IPS-18a (cell line): ENCODE measurements at regions not wholly inside any gene's neighbourhood (a gene's known extent, or its start where the extent isn't known, plus 50 kb on each side); places are given as distances from the start of the nearest gene placed in this dataset.
"Not testable (repeated sequence)": the region's sequence is repeated elsewhere in the genome, so short reads cannot be mapped to it uniquely, and the experiment has no call there.

Source experiments
- H3K27ac ChIP-seq: one replicate; pipeline ENCODE4 v1.5.1; 2013; ENCODE audit warnings: low read length
- H3K27me3 ChIP-seq: one replicate; pipeline ENCODE4 v1.6.1; 2013; ENCODE audit warnings: mild to moderate bottlenecking, low read length; ENCODE audit not compliant: control insufficient read depth, insufficient read depth
- H3K36me3 ChIP-seq: one replicate; pipeline ENCODE4 v1.6.1; 2013; ENCODE audit warnings: low read depth, low read length; ENCODE audit not compliant: control insufficient read depth
- H3K4me1 ChIP-seq: one replicate; pipeline ENCODE4 v1.6.1; 2013; ENCODE audit warnings: low read depth, low read length; ENCODE audit not compliant: control insufficient read depth
- H3K4me3 ChIP-seq: one replicate; pipeline ENCODE4 v1.5.1; 2013; ENCODE audit warnings: low read length
- H3K9ac ChIP-seq: one replicate; pipeline ENCODE4 v1.6.1; 2013; ENCODE audit warnings: mild to moderate bottlenecking, low read length, moderate library complexity
- H3K9me3 ChIP-seq: one replicate; pipeline ENCODE4 v1.6.1; 2013; ENCODE audit warnings: low read depth, low read length; ENCODE audit not compliant: control insufficient read depth

- not testable (repeated sequence) for H3K9me3 ChIP-seq, H3K4me3 ChIP-seq, H3K4me1 ChIP-seq, H3K9ac ChIP-seq, H3K27me3 ChIP-seq, H3K36me3 ChIP-seq, H3K27ac ChIP-seq
These were observed 304.0 kb downstream of the MTERF1 start for GRCh38 chr7:91576459-91576858.

- no peaks in the 10 kb centered on the region for H3K9me3 ChIP-seq
These were observed 300.7 kb downstream of the MTERF1 start for GRCh38 chr7:91579837-91580236.

GRCh38 chr7:91582799-91583477, 297.6 kb downstream of the MTERF1 start:
- H3K9ac ChIP-seq = no peak overlapping the region

More at GRCh38 chr7:91579837-91580236, 300.7 kb downstream of the MTERF1 start:
- Histone ChIP-seq H3K36me3 (no peaks in the 10 kb centered on the region), H3K4me1 (no peaks in the 10 kb centered on the region), H3K27me3 (no peaks in the 10 kb centered on the region), H3K27ac (no peak overlapping the region), H3K4me3 (no peak overlapping the region), H3K9ac (no peak overlapping the region)

GRCh38 chr7:91596287-91596686, 284.2 kb downstream of the MTERF1 start:
- Histone ChIP-seq H3K27me3 (no peaks in the 10 kb centered on the region), H3K9me3 (no peaks in the 10 kb centered on the region), H3K9ac (no peak overlapping the region), H3K4me1 (no peaks in the 10 kb centered on the region), H3K27ac (no peak overlapping the region), H3K36me3 (no peaks in the 10 kb centered on the region), H3K4me3 (no peak overlapping the region)

More at GRCh38 chr7:91582799-91583477, 297.6 kb downstream of the MTERF1 start:
- Histone ChIP-seq H3K36me3 (no peaks in the 10 kb centered on the region), H3K4me1 (no peaks in the 10 kb centered on the region), H3K27ac (no peak overlapping the region), H3K27me3 (no peaks in the 10 kb centered on the region), H3K4me3 (peak overlapping the region; percentile 12), H3K9me3 (no peaks in the 10 kb centered on the region)

- Histone ChIP-seq H3K9ac (no peak overlapping the region), H3K9me3 (no peaks in the 10 kb centered on the region), H3K27me3 (no peaks in the 10 kb centered on the region), H3K36me3 (no peaks in the 10 kb centered on the region), H3K4me3 (no peak overlapping the region), H3K27ac (no peak overlapping the region), H3K4me1 (peaks cover 4% of the 10 kb centered on the region)
These were observed 281.7 kb downstream of the MTERF1 start for GRCh38 chr7:91598791-91599190.

- Histone ChIP-seq H3K27ac (no peak overlapping the region), H3K36me3 (no peaks in the 10 kb centered on the region), H3K4me1 (peaks cover 8% of the 10 kb centered on the region), H3K9ac (no peak overlapping the region), H3K27me3 (no peaks in the 10 kb centered on the region), H3K4me3 (no peak overlapping the region), H3K9me3 (no peaks in the 10 kb centered on the region)
These were observed 280.4 kb downstream of the MTERF1 start for GRCh38 chr7:91600112-91600511.

GRCh38 chr7:91603707-91604106, 276.8 kb downstream of the MTERF1 start:
- peaks cover 8% of the 10 kb centered on the region for H3K4me1 ChIP-seq
- no peaks in the 10 kb centered on the region for H3K36me3 ChIP-seq
- H3K27me3 ChIP-seq = no peaks in the 10 kb centered on the region
- H3K27ac ChIP-seq = no peak overlapping the region
- H3K9me3 ChIP-seq = no peaks in the 10 kb centered on the region
- no peak overlapping the region for H3K9ac ChIP-seq
- H3K4me3 ChIP-seq = no peak overlapping the region

- Histone ChIP-seq H3K36me3 (no peaks in the 10 kb centered on the region), H3K9me3 (no peaks in the 10 kb centered on the region), H3K4me3 (no peak overlapping the region), H3K27ac (no peak overlapping the region), H3K9ac (no peak overlapping the region), H3K27me3 (no peaks in the 10 kb centered on the region), H3K4me1 (peaks cover 6% of the 10 kb centered on the region)
These were observed 271.9 kb downstream of the MTERF1 start for GRCh38 chr7:91608606-91609005.

GRCh38 chr7:91609525-91609924, 271.0 kb downstream of the MTERF1 start:
- no peaks in the 10 kb centered on the region for H3K36me3 ChIP-seq
- no peaks in the 10 kb centered on the region for H3K27me3 ChIP-seq
- H3K9me3 ChIP-seq = no peaks in the 10 kb centered on the region
- no peak overlapping the region for H3K27ac ChIP-seq
- no peaks in the 10 kb centered on the region for H3K4me1 ChIP-seq
- no peak overlapping the region for H3K9ac ChIP-seq
- no peak overlapping the region for H3K4me3 ChIP-seq

GRCh38 chr7:91614431-91614830, 266.1 kb downstream of the MTERF1 start:
- H3K27ac ChIP-seq = no peak overlapping the region
- no peak overlapping the region for H3K9ac ChIP-seq
- no peak overlapping the region for H3K4me3 ChIP-seq
- H3K36me3 ChIP-seq = no peaks in the 10 kb centered on the region
- no peaks in the 10 kb centered on the region for H3K9me3 ChIP-seq
- peaks cover 6% of the 10 kb centered on the region for H3K4me1 ChIP-seq
- no peaks in the 10 kb centered on the region for H3K27me3 ChIP-seq

GRCh38 chr7:91618776-91619765, 261.4 kb downstream of the MTERF1 start:
- Histone ChIP-seq H3K36me3 (no peaks in the 10 kb centered on the region), H3K4me3 (no peak overlapping the region), H3K27ac (no peak overlapping the region), H3K4me1 (peaks cover 6% of the 10 kb centered on the region), H3K9me3 (no peaks in the 10 kb centered on the region), H3K27me3 (no peaks in the 10 kb centered on the region), H3K9ac (no peak overlapping the region)
